Superior temporal gyrus (tissue), 1 donor: ENCODE measurements at regions not wholly inside any gene's neighbourhood (a gene's known extent, or its start where the extent isn't known, plus 50 kb on each side); places are given as distances from the start of the nearest gene placed in this dataset.

Experiments
- DNase-seq: peaks from one replicate; pipeline ENCODE4 v3.0.0-alpha.2; 2016; ENCODE audit errors: extremely low spot score

DNA sequence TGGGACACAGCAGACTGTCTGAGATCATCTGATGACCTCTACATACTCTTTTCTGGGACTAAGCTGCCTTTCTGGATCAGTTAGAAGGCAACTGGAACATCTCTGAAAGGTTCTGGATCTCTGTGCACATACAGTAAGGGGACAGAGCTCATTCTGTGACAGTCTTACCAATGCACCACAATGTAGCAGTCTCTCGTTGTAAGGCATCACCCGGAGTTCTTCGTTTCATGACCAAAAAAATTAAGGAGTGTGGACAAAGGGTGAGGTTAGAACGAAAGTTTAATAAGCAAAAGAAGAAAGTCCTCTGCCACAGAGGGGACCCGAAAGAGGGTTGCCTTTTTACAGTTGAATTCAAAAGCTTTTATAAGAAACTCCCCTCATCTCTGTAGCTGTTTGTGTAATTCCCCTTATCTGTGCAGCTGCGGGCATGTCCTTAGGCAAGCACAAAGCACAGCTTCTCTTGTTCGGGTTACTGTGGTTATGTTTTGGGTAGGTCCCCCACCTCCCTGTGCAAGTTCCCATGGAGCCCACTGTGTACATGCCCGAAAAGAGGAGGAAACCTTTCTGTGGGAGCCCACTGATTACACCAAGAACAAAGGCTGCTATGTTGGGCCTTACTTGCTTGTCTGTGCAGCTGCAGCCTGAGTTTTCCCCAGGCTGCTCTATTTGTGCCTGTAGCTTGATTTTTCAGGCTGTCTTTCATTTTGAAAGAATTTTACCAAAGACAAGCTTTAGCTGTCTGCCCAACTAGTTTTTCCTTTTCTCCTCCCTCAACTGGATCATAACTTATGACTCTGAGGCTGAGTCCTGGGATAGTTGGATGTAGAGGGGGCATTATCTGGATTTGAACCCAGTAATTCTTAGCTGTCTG, 53.1 kb upstream of the CACNA1E start:
- peak; percentile 58 for DNase-seq
